ENCODE measurements at regions not wholly inside any gene's neighbourhood (a gene's known extent, or its start where the extent isn't known, plus 50 kb on each side); places are given as distances from the start of the nearest gene placed in this dataset.

- TF ChIP-seq EZH2phosphoT487 (IDR thresholded peaks at IDR 0.05; ENCODE audit: borderline replicate concordance): no peak
- TF ChIP-seq CTCF (conservative IDR thresholded peaks at IDR 0.05; ENCODE audit: low read length): no peak
These were observed 204.8 kb upstream of the SALL1 start for GRCh38 chr16:51355875-51356274.
